Thymus (tissue), 11 donors: ENCODE measurements at regions not wholly inside any gene's neighbourhood (a gene's known extent, or its start where the extent isn't known, plus 50 kb on each side); places are given as distances from the start of the nearest gene placed in this dataset.

ENCODE experiments used
- DNase-seq, 9 donors: peaks; one replicate each; pipeline ENCODE4 v3.0.0-alpha.2; 2013; ENCODE audit warnings: low spot score in 9 of 9, low read depth in 6 of 9, missing footprints in 1 of 9
- H3K27ac ChIP-seq, 2 donors: one replicate each; pipeline ENCODE4 v1.5.1; 2013; ENCODE audit warnings: control low read depth in 1 of 2, low read depth in 1 of 2, low read length in 1 of 2, mild to moderate bottlenecking in 1 of 2, moderate library complexity in 1 of 2
- H3K27me3 ChIP-seq, 2 donors: one replicate each; pipeline ENCODE4 v1.5.1; 2013; ENCODE audit warnings: low read length in 1 of 2; ENCODE audit not compliant: control insufficient read depth in 2 of 2, insufficient read depth in 1 of 2
- H3K36me3 ChIP-seq, 2 donors: one replicate each; pipeline ENCODE4 v1.5.1; 2013; ENCODE audit warnings: low read length in 1 of 2, mild to moderate bottlenecking in 1 of 2, moderate library complexity in 1 of 2; ENCODE audit not compliant: control insufficient read depth in 2 of 2, insufficient read depth in 2 of 2
- H3K4me1 ChIP-seq, 2 donors: one replicate each; pipeline ENCODE4 v1.5.1; 2013; ENCODE audit warnings: low read length in 2 of 2; ENCODE audit not compliant: control insufficient read depth in 2 of 2, insufficient read depth in 2 of 2
- H3K4me3 ChIP-seq, 2 donors: one replicate each; pipeline ENCODE4 v1.5.1; 2013; ENCODE audit warnings: low read length in 2 of 2, control low read depth in 1 of 2, mild to moderate bottlenecking in 1 of 2
- H3K9me3 ChIP-seq, 2 donors: one replicate each; pipeline ENCODE4 v1.5.1; 2013; ENCODE audit warnings: low read length in 1 of 2, mild to moderate bottlenecking in 1 of 2; ENCODE audit not compliant: control insufficient read depth in 2 of 2, insufficient read depth in 1 of 2
- WGBS: extraction: QIAGEN DNeasy Blood & Tissue Kit; methylation state at CpG from one replicate; pipeline ENCODE4 v1.1.7; 2013; 5-methylcytosine and 5-hydroxymethylcytosine counted together
- donor health status: healthy.

DNA sequence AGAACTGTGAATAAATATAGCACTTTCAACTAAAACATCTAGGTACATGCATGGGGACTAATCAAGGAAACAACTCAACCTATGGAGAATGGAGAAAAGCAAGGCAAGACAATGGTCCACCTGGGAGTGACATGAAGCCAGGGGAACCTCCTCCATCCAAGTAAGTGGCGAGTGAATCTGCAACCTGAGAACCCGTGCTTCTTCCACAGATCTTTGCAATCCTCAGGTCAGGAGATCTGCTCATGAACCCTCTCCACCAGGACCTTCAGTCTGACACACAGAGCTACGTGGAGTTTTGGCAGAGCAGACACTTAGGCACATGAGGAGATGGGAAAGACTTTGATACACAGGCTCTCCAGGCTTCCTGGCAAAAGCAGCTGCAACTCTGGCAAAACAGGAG is 58.8 kb upstream of the KHDRBS2 start:
- WGBS: 94% methylated on average over 3 of the region's 3 CpGs
- Histone ChIP-seq H3K27ac (no peak overlapping the region), H3K27me3 (no peaks in the 10 kb centered on the region), H3K36me3 (no peaks in the 10 kb centered on the region), H3K4me1 (no peaks in the 10 kb centered on the region), H3K4me3 (no peak overlapping the region), H3K9me3 (peaks cover 0 to 10% of the 10 kb centered on the region in 2 donors)
- DNase-seq: no peak

DNA sequence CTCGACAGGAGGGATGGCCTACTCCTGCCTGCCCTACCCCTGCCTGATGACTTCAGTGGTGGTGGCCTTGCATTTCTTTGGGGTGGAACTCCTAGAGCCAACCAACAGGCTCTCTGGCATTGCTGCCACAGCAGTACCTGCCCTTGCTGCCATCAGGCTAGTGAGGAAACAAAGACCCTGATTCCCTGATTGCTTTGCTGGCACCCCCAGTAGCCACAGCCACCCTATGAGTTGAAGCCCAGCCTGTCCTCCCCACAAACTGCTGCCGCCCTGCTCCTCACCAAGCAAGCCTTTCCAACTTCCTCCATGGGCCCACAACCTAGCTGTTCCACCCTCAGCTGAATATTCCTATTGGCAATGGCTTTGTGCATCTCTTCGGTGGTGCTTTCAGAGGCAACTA is 52.5 kb upstream of the KHDRBS2 start:
- Histone ChIP-seq H3K36me3 (no peaks in the 10 kb centered on the region), H3K27ac (no peak overlapping the region), H3K9me3 (peaks cover 0 to 2% of the 10 kb centered on the region in 2 donors), H3K4me3 (no peak overlapping the region), H3K4me1 (no peaks in the 10 kb centered on the region), H3K27me3 (no peaks in the 10 kb centered on the region)
- WGBS: 93% methylated on average over 3 of the region's 3 CpGs
- no peak for DNase-seq
